GM19238 (cell line): ENCODE measurements at regions not wholly inside any gene's neighbourhood (a gene's known extent, or its start where the extent isn't known, plus 50 kb on each side); places are given as distances from the start of the nearest gene placed in this dataset.

Experiments
- DNase-seq: peaks from one replicate; pipeline ENCODE4 v3.0.0; 2011; ENCODE audit warnings: low spot score; ENCODE audit not compliant: insufficient read length

GRCh38 chr2:147649286-147649685, 195.5 kb upstream of the ACVR2A start:
- DNase-seq = no peak

- DNase-seq = no peak
Observed at GRCh38 chr2:147648471-147648870, 196.4 kb upstream of the ACVR2A start.

GRCh38 chr2:147647816-147648215, 197.0 kb upstream of the ACVR2A start:
- no peak for DNase-seq

GRCh38 chr2:147646818-147647468, 197.9 kb upstream of the ACVR2A start:
- DNase-seq = no peak

- no peak for DNase-seq
Observed at GRCh38 chr2:147644491-147644890, 200.3 kb upstream of the ACVR2A start.

GRCh38 chr2:147642765-147643164, 202.1 kb upstream of the ACVR2A start:
- no peak for DNase-seq

GRCh38 chr2:147641651-147642050, 203.2 kb upstream of the ACVR2A start:
- no peak for DNase-seq

- DNase-seq = peak; percentile 28
Observed at GRCh38 chr2:147639891-147640290, 204.9 kb upstream of the ACVR2A start.

GRCh38 chr2:147639386-147639785, 205.4 kb upstream of the ACVR2A start:
- DNase-seq = no peak

- DNase-seq = no peak
Observed at GRCh38 chr2:147636886-147637285, 207.9 kb upstream of the ACVR2A start.

GRCh38 chr2:147636238-147636882, 208.5 kb upstream of the ACVR2A start:
- no peak for DNase-seq

GRCh38 chr2:147634826-147635225, 210.0 kb upstream of the ACVR2A start:
- no peak for DNase-seq

GRCh38 chr2:147632198-147632597, 212.6 kb upstream of the ACVR2A start:
- DNase-seq = no peak

GRCh38 chr2:147631294-147631693, 213.5 kb upstream of the ACVR2A start:
- DNase-seq = no peak

- no peak for DNase-seq
Observed at GRCh38 chr2:147630585-147630984, 214.2 kb upstream of the ACVR2A start.

- DNase-seq = no peak
Observed at GRCh38 chr2:147628971-147629421, 215.8 kb upstream of the ACVR2A start.

- DNase-seq = no peak
Observed at GRCh38 chr2:147623328-147623727, 221.5 kb upstream of the ACVR2A start.

- no peak for DNase-seq
Observed at GRCh38 chr2:147621656-147622197, 223.1 kb upstream of the ACVR2A start.

- DNase-seq = no peak
Observed at GRCh38 chr2:147619808-147620207, 225.0 kb upstream of the ACVR2A start.

- DNase-seq = no peak
Observed at GRCh38 chr2:147615726-147616125, 229.1 kb upstream of the ACVR2A start.

GRCh38 chr2:147614979-147615470, 229.8 kb upstream of the ACVR2A start:
- no peak for DNase-seq

GRCh38 chr2:147614471-147614870, 230.4 kb upstream of the ACVR2A start:
- DNase-seq = no peak
